HepG2 (cell line): ENCODE measurements at regions not wholly inside any gene's neighbourhood (a gene's known extent, or its start where the extent isn't known, plus 50 kb on each side); places are given as distances from the start of the nearest gene placed in this dataset.

ENCODE experiments used
- ATAC-seq: fragments of 200-7000 bp; cut with Tn5 transposase; 3 replicates; pipeline ENCODE4 v1.9.1; 2020; ENCODE audit warnings: mild to moderate bottlenecking, moderate library complexity
- BruUV-seq: library from RNA; stranded (reverse); fragments of 400-500 nt; replicated peaks from 2 replicates; lab custom pipeline; 2021; lab: Mats Ljungman, UMichigan
- CTCF ChIA-PET: fragments of 300-600 bp; formaldehyde crosslinking; extraction: SDS; loops from one replicate; lab custom pipeline; 2021; ENCODE audit warnings: low total read pairs, inconsistent platforms, low intra/inter-chr PET ratio; lab: Yijun Ruan, JAX
- POLR2A ChIA-PET: fragments of 350-600 bp; sonication (Branson Sonifier 250); formaldehyde crosslinking; loops from one replicate; lab custom pipeline; 2020; ENCODE audit warnings: antibody characterized with exemption, inconsistent platforms; lab: Yijun Ruan, JAX
- DNase-seq: peaks from one replicate; pipeline ENCODE4 v3.0.0-alpha.2; 2015; ENCODE audit warnings: low spot score
- FAIRE-seq: peaks from 3 replicates; lab custom pipeline; 2011; peaks lifted over from hg19 to GRCh38; lab: Jason Lieb, UNC
- H2AFZ ChIP-seq: one replicate; pipeline ENCODE4 v1.6.1; 2011; ENCODE audit warnings: low read length, inconsistent platforms
- H3K27ac ChIP-seq: fragments of 300-600 bp; 3 replicates; pipeline ENCODE4 v1.8.0; 2011; ENCODE audit warnings: mixed run types, mild to moderate bottlenecking, mixed read lengths, low read length, inconsistent platforms; ENCODE audit not compliant: insufficient read depth; ENCODE audit errors: extremely low read length
- H3K27me3 ChIP-seq, 2 experiments: fragments of 200-600 bp in 1 of 2; 2 replicates in 1 of 2; 3 replicates in 1 of 2; pipeline versions ENCODE4 v1.6.0 to v1.8.0; 2011; ENCODE audit warnings: low read length in 2 of 2, mild to moderate bottlenecking in 2 of 2, moderate library complexity in 2 of 2, inconsistent platforms in 1 of 2; ENCODE audit not compliant: insufficient read depth in 2 of 2, control insufficient read depth in 1 of 2
- H3K36me3 ChIP-seq, 2 experiments: fragments of 200-600 bp in 1 of 2; replicated peaks in 1 of 2; 2 replicates in 1 of 2; 3 replicates in 1 of 2; pipeline versions ENCODE4 v1.5.1 to v1.8.0; 2011; ENCODE audit warnings: low read length in 2 of 2, inconsistent platforms in 1 of 2; ENCODE audit not compliant: insufficient read depth in 2 of 2, control insufficient read depth in 1 of 2
- H3K4me1 ChIP-seq: 2 replicates; pipeline ENCODE4 v1.5.1; 2012; ENCODE audit warnings: low read length, inconsistent platforms; ENCODE audit not compliant: insufficient read depth
- H3K4me2 ChIP-seq: 2 replicates; pipeline ENCODE4 v1.6.0; 2011; ENCODE audit warnings: low read depth, low read length, inconsistent platforms
- H3K4me3 ChIP-seq, 3 experiments: fragments of 200-600 bp in 1 of 3; sonication (generic), shearing (Covaris generic) in 1 of 3; replicated peaks in 1 of 3; 2 replicates each; pipeline ENCODE4 v1.5.1; 2011 to 2016; ENCODE audit warnings: low read length in 3 of 3, inconsistent platforms in 2 of 3, low read depth in 2 of 3, mild to moderate bottlenecking in 2 of 3, control low read depth in 1 of 3, mixed read lengths in 1 of 3; ENCODE audit not compliant: insufficient read depth in 1 of 3
- H3K79me2 ChIP-seq: one replicate; pipeline ENCODE4 v1.6.1; 2011; ENCODE audit warnings: low read length, inconsistent platforms; ENCODE audit not compliant: insufficient read depth
- H3K9ac ChIP-seq: 2 replicates; pipeline ENCODE4 v1.6.0; 2011; ENCODE audit warnings: mild to moderate bottlenecking, low read depth, low read length, inconsistent platforms; ENCODE audit not compliant: insufficient read depth
- H3K9me3 ChIP-seq: 2 replicates; pipeline ENCODE4 v1.5.1; 2012; ENCODE audit warnings: mild to moderate bottlenecking, low read length
- H4K20me1 ChIP-seq: 2 replicates; pipeline ENCODE4 v1.6.0; 2011; ENCODE audit warnings: inconsistent platforms, mild to moderate bottlenecking, low read length, moderate library complexity; ENCODE audit not compliant: insufficient read depth
- ASH2L ChIP-seq: fragments of 300-600, 200-600 bp; sonication (generic); IDR thresholded peaks from 2 replicates; pipeline ENCODE4 v1.7.0; 2017; ENCODE audit warnings: low read depth, mild to moderate bottlenecking, moderate library complexity, mixed read lengths, low read length; ENCODE audit not compliant: insufficient read length
- BCL6 ChIP-seq: IDR thresholded peaks from 2 replicates; pipeline ENCODE4 v1.6.1; 2016; ENCODE audit warnings: missing genetic modification reagents, missing compliant biosample characterization
- BRD4 ChIP-seq: sonication (generic); formaldehyde crosslinking; IDR thresholded peaks from 2 replicates; pipeline ENCODE4 v1.4.0; 2020; ENCODE audit warnings: missing genetic modification reagents
- CHCHD3 ChIP-seq: sonication (generic); formaldehyde crosslinking; IDR thresholded peaks from 2 replicates; pipeline ENCODE4 v1.8.0; 2022; ENCODE audit warnings: mild to moderate bottlenecking, missing genetic modification reagents, moderate library complexity
- GZF1 ChIP-seq: sonication (generic); formaldehyde crosslinking; IDR thresholded peaks from 2 replicates; pipeline ENCODE4 v1.5.1; 2020; ENCODE audit warnings: mild to moderate bottlenecking, missing genetic modification reagents
- NFKB2 ChIP-seq: sonication (generic); formaldehyde crosslinking; IDR thresholded peaks from 2 replicates; pipeline ENCODE4 v1.4.0; 2020; ENCODE audit warnings: missing genetic modification reagents, borderline replicate concordance
- RARG ChIP-seq: sonication (generic); formaldehyde crosslinking; IDR thresholded peaks from 2 replicates; pipeline ENCODE4 v1.4.0; 2020; ENCODE audit warnings: low read depth, mild to moderate bottlenecking, missing genetic modification reagents
- RBFOX2 ChIP-seq: fragments of 200-400 bp; formaldehyde crosslinking; IDR thresholded peaks from 2 replicates; pipeline ENCODE4 v1.6.1; 2017; ENCODE audit warnings: low read depth, mild to moderate bottlenecking, low read length
- RBM39 ChIP-seq: fragments of 200-400 bp; formaldehyde crosslinking; IDR thresholded peaks from one replicate; pipeline ENCODE4 v1.6.1; 2018; ENCODE audit warnings: antibody characterized with exemption, mild to moderate bottlenecking, low read depth, low read length; ENCODE audit not compliant: poor library complexity, severe bottlenecking
- TCF7L2 ChIP-seq: IDR thresholded peaks from 2 replicates; pipeline ENCODE4 v1.6.1; 2011; ENCODE audit warnings: mild to moderate bottlenecking, low read depth, low read length, moderate library complexity
- ZKSCAN1 ChIP-seq: fragments of 150-350 bp; IDR thresholded peaks from 2 replicates; pipeline ENCODE4 v1.6.1; 2014; ENCODE audit warnings: low read length
- ZNF333 ChIP-seq: sonication (generic); formaldehyde crosslinking; IDR thresholded peaks from 2 replicates; pipeline ENCODE4 v1.4.0; 2020; ENCODE audit warnings: mild to moderate bottlenecking, missing genetic modification reagents, borderline replicate concordance
- WGBS: methylation state at CpG from one replicate; pipeline ENCODE4 v1.1.6; 2017; ENCODE audit warnings: low lambda C conversion rate; 5-methylcytosine and 5-hydroxymethylcytosine counted together
- in situ Hi-C: cut with HindIII; loops from 2 replicates; pipeline ENCODE4 v1.10.0; 2017; ENCODE audit warnings: low pct_unique_long_range_greater_than_20kb; ENCODE audit not compliant: extremely low pct_ligation_motif_present
- intact Hi-C: fragments of 100-400 bp; cut with micrococcal nuclease; formaldehyde crosslinking; loops from one replicate; pipeline ENCODE4 v1.10.0; 2022; ENCODE audit not compliant: unreplicated experiment
- TF ChIP-seq, protein P1 (sequence below): sonication (generic); formaldehyde crosslinking; IDR thresholded peaks from 2 replicates; pipeline ENCODE4 v1.5.1; 2020; ENCODE audit warnings: missing genetic modification reagents, mild to moderate bottlenecking, borderline replicate concordance

DNA sequence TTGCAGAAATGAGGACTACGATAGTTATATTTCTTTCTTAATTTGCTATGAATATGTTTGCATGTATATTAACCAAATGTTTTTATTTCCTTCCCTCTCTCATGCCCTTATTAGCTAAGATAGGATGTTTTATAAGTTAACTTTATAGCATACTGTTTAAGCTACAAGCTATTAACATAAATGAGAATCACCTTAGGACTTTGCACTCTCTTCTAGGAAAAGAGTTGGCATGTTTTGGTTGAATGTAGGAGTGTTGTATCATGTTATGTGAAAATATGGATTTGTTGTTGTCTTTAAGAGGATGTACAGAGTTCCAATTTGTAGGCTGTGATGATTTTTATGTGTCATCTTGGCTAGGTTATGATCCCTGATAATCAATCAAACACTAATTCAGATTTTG lies 467.4 kb upstream of the SETBP1 start:
- CTCF ChIA-PET, result no interaction called here
- Histone ChIP-seq H3K9me3 (peaks cover 61% of the 10 kb centered on the region), H3K36me3 (no peaks in the 10 kb centered on the region), H2AFZ (no peak overlapping the region), H3K9ac (no peak overlapping the region), H3K27me3 (no peaks in the 10 kb centered on the region), H3K79me2 (no peaks in the 10 kb centered on the region), H3K4me1 (no peaks in the 10 kb centered on the region), H3K4me2 (no peak overlapping the region), H3K4me3 (no peak overlapping the region), H3K27ac (no peak overlapping the region), H4K20me1 (no peaks in the 10 kb centered on the region)
- 14% methylated on average over 1 of the region's 1 CpG for WGBS
- in situ Hi-C loops, result no loop called here
- FAIRE-seq (no peak), ATAC-seq (no peak), DNase-seq (no peak)
- intact Hi-C loops, result no loop called here
- BruUV-seq, result no TSS peak
- no peak for TF ChIP-seq NFKB2 (CRISPR knock-in tag)
- no peak for TF ChIP-seq ZNF333
- no peak for TF ChIP-seq CHCHD3 (CRISPR knock-in tag)
- no peak for TF ChIP-seq RARG (CRISPR knock-in tag)
- TF ChIP-seq RBFOX2, result no peak
- TF ChIP-seq RBM39, result no peak
- no peak for TF ChIP-seq GZF1
- TF ChIP-seq ZKSCAN1, result no peak
- TF ChIP-seq BRD4 (CRISPR knock-in tag), result no peak
- TF ChIP-seq ASH2L, result no peak
- TF ChIP-seq, protein P1, sequence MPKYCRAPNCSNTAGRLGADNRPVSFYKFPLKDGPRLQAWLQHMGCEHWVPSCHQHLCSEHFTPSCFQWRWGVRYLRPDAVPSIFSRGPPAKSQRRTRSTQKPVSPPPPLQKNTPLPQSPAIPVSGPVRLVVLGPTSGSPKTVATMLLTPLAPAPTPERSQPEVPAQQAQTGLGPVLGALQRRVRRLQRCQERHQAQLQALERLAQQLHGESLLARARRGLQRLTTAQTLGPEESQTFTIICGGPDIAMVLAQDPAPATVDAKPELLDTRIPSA, result no peak
- TF ChIP-seq TCF7L2, result no peak
- TF ChIP-seq BCL6, result no peak
- POLR2A ChIA-PET, result no interaction called here
